Keratinocyte (primary cell): ENCODE measurements at regions not wholly inside any gene's neighbourhood (a gene's known extent, or its start where the extent isn't known, plus 50 kb on each side); places are given as distances from the start of the nearest gene placed in this dataset.

ENCODE experiments used
- DNase-seq: peaks from one replicate; pipeline ENCODE4 v3.0.0-alpha.2; 2011; ENCODE audit warnings: low read depth, missing footprints, low spot score
- FAIRE-seq: peaks from 2 replicates; lab custom pipeline; 2011; peaks lifted over from hg19 to GRCh38; lab: Jason Lieb, UNC
- H2AFZ ChIP-seq: 2 replicates; pipeline ENCODE4 v1.6.0; 2012; ENCODE audit warnings: low read length, control low read depth, inconsistent platforms; ENCODE audit not compliant: control insufficient read depth
- H3K27ac ChIP-seq: 2 replicates; pipeline ENCODE4 v1.5.1; 2011; ENCODE audit warnings: low read length; ENCODE audit not compliant: control insufficient read depth, insufficient read depth
- H3K27me3 ChIP-seq: 3 replicates; pipeline ENCODE4 v1.6.0; 2011; ENCODE audit warnings: low read length; ENCODE audit not compliant: control insufficient read depth, insufficient read depth; ENCODE audit errors: extremely low read depth
- H3K36me3 ChIP-seq, 2 experiments: 2 replicates in 1 of 2; 3 replicates in 1 of 2; pipeline ENCODE4 v1.5.1; 2011; ENCODE audit warnings: low read length in 2 of 2, mild to moderate bottlenecking in 1 of 2; ENCODE audit not compliant: control insufficient read depth in 2 of 2, insufficient read depth in 2 of 2; ENCODE audit errors: extremely low read depth in 1 of 2
- H3K4me1 ChIP-seq: 3 replicates; pipeline ENCODE4 v1.5.1; 2011; ENCODE audit warnings: low read length; ENCODE audit not compliant: control insufficient read depth, insufficient read depth; ENCODE audit errors: extremely low read depth
- H3K4me2 ChIP-seq: 3 replicates; pipeline ENCODE4 v1.6.0; 2011; ENCODE audit warnings: low read depth, low read length; ENCODE audit not compliant: control insufficient read depth, insufficient read depth; ENCODE audit errors: extremely low read depth
- H3K4me3 ChIP-seq, 3 experiments: fragments of 200-600 bp in 1 of 3; sonication (generic) in 1 of 3; 2 replicates in 2 of 3; 3 replicates in 1 of 3; pipeline ENCODE4 v1.5.1; 2011 to 2016; ENCODE audit warnings: low read length in 3 of 3, mild to moderate bottlenecking in 3 of 3, control low read depth in 2 of 3, inconsistent platforms in 1 of 3, low read depth in 1 of 3, mixed read lengths in 1 of 3, mixed run types in 1 of 3, moderate library complexity in 1 of 3; ENCODE audit not compliant: control insufficient read depth in 2 of 3, insufficient read depth in 2 of 3; ENCODE audit errors: extremely low read depth in 1 of 3
- H3K79me2 ChIP-seq: 2 replicates; pipeline ENCODE4 v1.6.0; 2012; ENCODE audit warnings: low read length; ENCODE audit not compliant: control insufficient read depth, insufficient read depth
- H3K9ac ChIP-seq: 3 replicates; pipeline ENCODE4 v1.6.0; 2011; ENCODE audit warnings: low read length; ENCODE audit not compliant: control insufficient read depth, insufficient read depth; ENCODE audit errors: extremely low read depth
- H3K9me1 ChIP-seq: 3 replicates; pipeline ENCODE4 v1.6.0; 2011; ENCODE audit warnings: low read length; ENCODE audit not compliant: control insufficient read depth, insufficient read depth; ENCODE audit errors: extremely low read depth
- H3K9me3 ChIP-seq: 2 replicates; pipeline ENCODE4 v1.5.1; 2012; ENCODE audit warnings: low read depth, low read length; ENCODE audit not compliant: control insufficient read depth
- H4K20me1 ChIP-seq: 3 replicates; pipeline ENCODE4 v1.6.0; 2011; ENCODE audit warnings: low read length; ENCODE audit not compliant: control insufficient read depth, insufficient read depth; ENCODE audit errors: extremely low read depth
- EZH2 ChIP-seq: IDR thresholded peaks from one replicate; pipeline ENCODE4 v1.6.1; 2012; ENCODE audit warnings: inconsistent platforms, mild to moderate bottlenecking, low read length, moderate library complexity
- dilution Hi-C: fragments of 300-500 bp; cut with MboI; formaldehyde crosslinking; loops from one replicate; pipeline ENCODE4 v1.7.0; 2020; ENCODE audit warnings: low sequenced_read_pairs; ENCODE audit not compliant: extremely low pct_ligation_motif_present
- TF ChIP-seq, protein P1 (sequence below), 3 experiments: IDR thresholded peaks in 1 of 3; conservative IDR thresholded peaks in 1 of 3; optimal IDR thresholded peaks in 1 of 3; 2 replicates in 2 of 3; 3 replicates in 1 of 3; pipeline versions ENCODE3 to v1.5.1; 2011; ENCODE audit warnings: low read length in 3 of 3, mild to moderate bottlenecking in 3 of 3, moderate library complexity in 2 of 3, control low read depth in 1 of 3, inconsistent platforms in 1 of 3; ENCODE audit not compliant: insufficient read depth in 2 of 3; ENCODE audit errors: extremely low read depth in 1 of 3

DNA sequence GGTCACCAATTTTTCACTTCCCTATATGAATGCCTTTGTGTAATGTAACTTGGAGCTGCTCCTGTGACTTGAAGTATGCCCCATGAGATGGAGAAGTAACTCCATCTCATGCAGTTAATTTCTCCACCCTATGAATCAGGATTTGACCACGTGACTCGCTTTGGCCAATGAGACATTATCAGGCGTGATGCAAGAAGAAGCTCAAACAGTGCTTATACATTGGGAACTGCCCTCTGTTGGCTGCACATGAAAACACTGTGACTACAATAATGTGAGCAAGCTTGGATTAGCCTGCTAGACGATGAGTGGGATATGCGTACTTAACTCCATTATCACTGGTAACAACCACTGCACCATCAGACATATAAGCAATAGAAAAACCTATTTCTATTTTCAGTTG, 684.4 kb downstream of the PLA2G4A start:
- H3K9ac ChIP-seq = no peak overlapping the region

DNA sequence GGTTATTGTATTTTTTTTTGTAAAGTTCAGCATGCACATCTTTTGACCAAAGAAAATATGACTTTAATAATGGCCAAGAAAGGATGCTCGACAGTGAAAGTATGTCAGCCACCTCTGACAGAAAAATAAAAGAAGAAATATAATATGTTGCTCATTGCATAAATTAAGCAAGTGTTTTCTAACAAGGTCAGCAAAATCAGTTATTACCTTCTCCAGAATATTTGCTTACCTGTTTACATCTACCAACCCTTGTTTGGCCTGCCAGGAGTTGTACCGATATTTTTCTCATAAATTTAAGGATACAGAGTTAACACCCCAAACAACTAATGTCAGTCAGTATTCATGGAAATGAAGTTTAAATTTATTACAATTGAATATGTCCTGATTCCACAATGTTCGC, 685.4 kb downstream of the PLA2G4A start:
- dilution Hi-C loops = no loop called here
- no peaks in the 10 kb centered on the region for H3K27me3 ChIP-seq
- H3K9ac ChIP-seq = no peak overlapping the region
- H3K4me1 ChIP-seq = no peaks in the 10 kb centered on the region
- DNase-seq (no peak), FAIRE-seq (no peak)
- no peak for TF ChIP-seq EZH2
- TF ChIP-seq, protein P1, sequence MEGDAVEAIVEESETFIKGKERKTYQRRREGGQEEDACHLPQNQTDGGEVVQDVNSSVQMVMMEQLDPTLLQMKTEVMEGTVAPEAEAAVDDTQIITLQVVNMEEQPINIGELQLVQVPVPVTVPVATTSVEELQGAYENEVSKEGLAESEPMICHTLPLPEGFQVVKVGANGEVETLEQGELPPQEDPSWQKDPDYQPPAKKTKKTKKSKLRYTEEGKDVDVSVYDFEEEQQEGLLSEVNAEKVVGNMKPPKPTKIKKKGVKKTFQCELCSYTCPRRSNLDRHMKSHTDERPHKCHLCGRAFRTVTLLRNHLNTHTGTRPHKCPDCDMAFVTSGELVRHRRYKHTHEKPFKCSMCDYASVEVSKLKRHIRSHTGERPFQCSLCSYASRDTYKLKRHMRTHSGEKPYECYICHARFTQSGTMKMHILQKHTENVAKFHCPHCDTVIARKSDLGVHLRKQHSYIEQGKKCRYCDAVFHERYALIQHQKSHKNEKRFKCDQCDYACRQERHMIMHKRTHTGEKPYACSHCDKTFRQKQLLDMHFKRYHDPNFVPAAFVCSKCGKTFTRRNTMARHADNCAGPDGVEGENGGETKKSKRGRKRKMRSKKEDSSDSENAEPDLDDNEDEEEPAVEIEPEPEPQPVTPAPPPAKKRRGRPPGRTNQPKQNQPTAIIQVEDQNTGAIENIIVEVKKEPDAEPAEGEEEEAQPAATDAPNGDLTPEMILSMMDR (optimal IDR thresholded peaks at IDR 0.05 in 1 of 3, IDR thresholded peaks at IDR 0.05 in 1 of 3, conservative IDR thresholded peaks at IDR 0.05 in 1 of 3; ENCODE audit: extremely low read depth in 1 of 3, insufficient read depth in 2 of 3, low read length in 3 of 3) = no peak
- no peaks in the 10 kb centered on the region for H3K36me3 ChIP-seq
- H4K20me1 ChIP-seq = no peaks in the 10 kb centered on the region
- H2AFZ ChIP-seq = no peak overlapping the region
- no peak overlapping the region for H3K4me3 ChIP-seq
- no peaks in the 10 kb centered on the region for H3K9me1 ChIP-seq
- H3K79me2 ChIP-seq = no peaks in the 10 kb centered on the region
- no peak overlapping the region for H3K27ac ChIP-seq
- H3K9me3 ChIP-seq = no peaks in the 10 kb centered on the region
- H3K4me2 ChIP-seq = no peak overlapping the region

More for the DNA sequence above, 684.4 kb downstream of the PLA2G4A start:
- H2AFZ ChIP-seq = no peak overlapping the region
- no peaks in the 10 kb centered on the region for H4K20me1 ChIP-seq
- no peaks in the 10 kb centered on the region for H3K4me1 ChIP-seq
- H3K9me1 ChIP-seq = no peaks in the 10 kb centered on the region
- no peaks in the 10 kb centered on the region for H3K27me3 ChIP-seq
- H3K4me3 ChIP-seq = no peak overlapping the region
- no peaks in the 10 kb centered on the region for H3K36me3 ChIP-seq
- no peaks in the 10 kb centered on the region for H3K9me3 ChIP-seq
- H3K4me2 ChIP-seq = no peak overlapping the region
- no peak for FAIRE-seq
- no peak for DNase-seq
- no peak overlapping the region for H3K27ac ChIP-seq
- dilution Hi-C loops = no loop called here
- H3K79me2 ChIP-seq = no peaks in the 10 kb centered on the region
- TF ChIP-seq EZH2 = no peak
- TF ChIP-seq, protein P1 (optimal IDR thresholded peaks at IDR 0.05 in 1 of 3, IDR thresholded peaks at IDR 0.05 in 1 of 3, conservative IDR thresholded peaks at IDR 0.05 in 1 of 3; ENCODE audit: extremely low read depth in 1 of 3, insufficient read depth in 2 of 3, low read length in 3 of 3) = no peak
